HS-27A (cell line): ENCODE measurements at regions not wholly inside any gene's neighbourhood (a gene's known extent, or its start where the extent isn't known, plus 50 kb on each side); places are given as distances from the start of the nearest gene placed in this dataset.
A peak's percentile ranks its signal among the peaks of the same experiment; 100 is the strongest.

Source experiments
- DNase-seq: peaks from one replicate; pipeline ENCODE4 v3.0.0-alpha.2; 2012; ENCODE audit warnings: low read depth, missing footprints

GRCh38 chr13:47826471-47826870, 174.6 kb downstream of the SUCLA2 start:
- DNase-seq, result peak; percentile 2

- no peak for DNase-seq
Measured at GRCh38 chr13:47822036-47822435, 179.0 kb downstream of the SUCLA2 start.

GRCh38 chr13:47816831-47817230, 184.2 kb downstream of the SUCLA2 start:
- no peak for DNase-seq

- no peak for DNase-seq
Measured at GRCh38 chr13:47813718-47814117, 187.4 kb downstream of the SUCLA2 start.

- DNase-seq, result no peak
Measured at GRCh38 chr13:47809411-47809810, 191.7 kb downstream of the SUCLA2 start.

GRCh38 chr13:47803131-47803530, 197.9 kb downstream of the SUCLA2 start:
- DNase-seq, result no peak

GRCh38 chr13:47801555-47801954, 199.5 kb downstream of the SUCLA2 start:
- no peak for DNase-seq

GRCh38 chr13:47800593-47800992, 200.5 kb downstream of the SUCLA2 start:
- DNase-seq, result no peak

GRCh38 chr13:47798906-47799305, 202.2 kb downstream of the SUCLA2 start:
- DNase-seq, result no peak

GRCh38 chr13:47798194-47798593, 202.9 kb downstream of the SUCLA2 start:
- no peak for DNase-seq

- DNase-seq, result no peak
Measured at GRCh38 chr13:47796816-47797215, 204.3 kb downstream of the SUCLA2 start.

- DNase-seq, result no peak
Measured at GRCh38 chr13:47794963-47795362, 206.1 kb downstream of the SUCLA2 start.

- no peak for DNase-seq
Measured at GRCh38 chr13:47790755-47791154, 210.3 kb downstream of the SUCLA2 start.

- no peak for DNase-seq
Measured at GRCh38 chr13:47788844-47789243, 212.2 kb downstream of the SUCLA2 start.

GRCh38 chr13:47774671-47774994, 226.4 kb downstream of the SUCLA2 start:
- no peak for DNase-seq

GRCh38 chr13:47764817-47765216, 236.3 kb downstream of the SUCLA2 start:
- DNase-seq, result no peak

GRCh38 chr13:47757466-47758080, 243.5 kb downstream of the SUCLA2 start:
- no peak for DNase-seq

- DNase-seq, result no peak
Measured at GRCh38 chr13:47747901-47748300, 253.2 kb downstream of the SUCLA2 start.

GRCh38 chr13:47726394-47726793, 274.7 kb downstream of the SUCLA2 start:
- DNase-seq, result no peak

GRCh38 chr13:47723898-47724297, 277.2 kb downstream of the SUCLA2 start:
- no peak for DNase-seq

GRCh38 chr13:47719164-47719563, 281.9 kb downstream of the SUCLA2 start:
- no peak for DNase-seq

- no peak for DNase-seq
Measured at GRCh38 chr13:47718556-47718955, 282.5 kb downstream of the SUCLA2 start.

- DNase-seq, result no peak
Measured at GRCh38 chr13:47708386-47708785, 292.7 kb downstream of the SUCLA2 start.

GRCh38 chr13:47707414-47707813, 293.7 kb downstream of the SUCLA2 start:
- no peak for DNase-seq

- no peak for DNase-seq
Measured at GRCh38 chr13:47705185-47705584, 295.9 kb downstream of the SUCLA2 start.
